ENCODE measurements at regions not wholly inside any gene's neighbourhood (a gene's known extent, or its start where the extent isn't known, plus 50 kb on each side); places are given as distances from the start of the nearest gene placed in this dataset.
A peak's percentile ranks its signal among the peaks of the same experiment; 100 is the strongest.

DNA sequence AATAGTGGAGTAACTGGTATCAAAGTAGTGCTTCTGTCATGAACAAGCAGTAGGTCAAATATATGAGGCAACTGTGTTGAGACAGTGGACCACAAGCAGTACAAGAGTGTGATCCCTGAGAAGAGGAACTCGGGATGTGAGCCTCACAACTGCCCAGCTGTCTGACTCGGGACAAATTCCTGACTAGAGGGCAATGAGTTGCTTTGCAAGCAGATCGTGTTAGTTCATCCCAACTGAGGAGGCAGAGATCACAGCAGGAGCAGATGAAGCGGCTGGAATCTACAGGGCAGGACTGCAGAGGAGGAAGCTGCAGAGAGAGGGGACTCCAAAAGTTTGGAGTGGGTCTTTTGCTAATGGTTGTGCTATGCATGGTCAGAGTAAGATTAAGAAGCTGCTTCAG, 741.1 kb downstream of the DIAPH3 start:
- no peak for DNase-seq (ENCODE audit: low read depth)

DNA sequence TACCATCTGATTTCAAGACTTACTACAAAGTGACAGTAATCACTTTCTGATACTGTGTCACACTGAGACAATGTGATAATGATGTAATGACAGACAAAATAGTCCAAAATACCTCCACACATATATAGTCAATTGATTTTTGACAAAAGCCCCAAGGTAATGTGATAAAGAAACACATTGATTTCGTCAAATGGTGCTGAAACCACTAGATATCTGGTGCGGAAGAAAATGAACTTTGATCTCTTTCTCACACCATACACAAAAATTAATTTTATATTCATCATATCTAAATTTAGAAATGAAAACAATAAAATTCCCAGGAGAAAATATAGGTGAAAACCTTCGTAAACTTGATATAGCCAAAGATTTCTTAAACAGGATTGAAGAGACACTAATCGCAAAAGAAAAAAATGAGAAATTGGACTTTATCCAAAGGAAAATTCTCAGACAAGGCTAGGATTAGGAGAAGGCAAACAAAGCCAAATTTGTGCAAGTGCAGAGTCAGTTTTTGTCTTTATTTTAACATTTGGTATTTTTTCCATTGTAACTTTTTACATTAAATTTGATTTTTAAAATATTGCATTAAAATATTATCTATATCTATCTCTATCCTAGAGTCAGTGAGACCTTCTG, 739.9 kb downstream of the DIAPH3 start:
- DNase-seq (ENCODE audit: low read depth), result no peak

DNA sequence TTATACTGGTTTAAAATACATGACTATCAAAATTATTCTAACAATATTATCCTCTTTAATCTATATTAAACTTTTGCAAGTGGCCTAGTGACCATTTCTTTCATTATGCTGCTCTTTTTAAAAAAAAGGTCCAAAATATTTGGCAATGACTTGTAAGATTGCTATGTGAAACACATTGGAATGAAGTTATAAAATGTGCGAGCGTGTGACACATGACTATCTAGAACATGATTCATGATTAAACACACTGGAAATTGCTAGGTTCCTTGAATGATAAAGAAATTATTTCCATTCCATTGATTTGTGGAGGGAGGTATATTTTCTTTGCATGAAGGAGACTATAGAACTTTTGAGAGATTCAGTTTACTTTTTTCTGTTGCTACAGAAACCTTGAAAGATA, 739.1 kb downstream of the DIAPH3 start:
- DNase-seq (ENCODE audit: low read depth), result no peak

DNA sequence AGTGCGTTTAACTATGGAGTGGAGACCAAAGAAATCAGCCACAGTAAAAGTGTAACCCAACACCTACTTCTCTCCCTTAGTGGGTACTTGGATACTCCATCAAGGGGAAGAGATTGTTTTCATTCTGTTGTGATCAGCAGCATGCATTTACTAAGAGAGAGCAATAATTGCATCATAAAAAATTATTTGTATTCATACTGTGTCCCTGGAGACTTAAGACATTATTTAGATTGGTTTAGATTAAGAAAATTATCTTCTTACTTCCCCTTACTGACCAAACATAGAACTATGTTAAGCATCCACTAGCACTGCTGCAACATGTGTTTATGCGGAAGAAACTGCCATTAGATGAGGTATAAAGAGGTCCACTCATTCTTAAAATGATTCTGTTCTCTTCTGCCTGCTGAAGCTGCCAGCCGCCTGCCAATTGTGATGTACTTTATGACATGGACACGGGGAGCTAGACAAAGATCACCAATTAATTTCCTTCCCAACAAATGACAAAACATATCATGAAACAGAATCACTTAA, 738.5 kb downstream of the DIAPH3 start:
- no peak for DNase-seq (ENCODE audit: low read depth)

DNA sequence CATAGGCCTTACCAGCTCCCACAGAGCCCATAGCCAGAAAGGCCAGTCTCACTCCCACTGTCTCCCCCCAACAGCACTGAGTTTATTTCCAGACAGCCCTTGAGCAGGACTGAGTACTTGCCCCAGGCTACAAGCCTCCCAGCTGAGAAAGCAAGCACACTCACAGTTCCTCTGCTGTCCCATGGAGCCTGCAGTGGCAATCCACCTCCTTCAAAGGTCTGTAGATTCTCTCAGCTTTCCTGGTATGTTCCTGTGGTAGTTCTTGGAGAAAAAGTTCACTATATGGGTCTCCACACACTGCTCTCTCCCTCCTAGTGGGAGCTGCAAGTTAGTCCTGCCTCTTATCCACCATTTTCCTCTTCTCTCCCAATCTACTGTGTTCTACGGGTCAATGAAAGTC, 728.7 kb downstream of the DIAPH3 start:
- no peak for DNase-seq (ENCODE audit: low read depth)

DNA sequence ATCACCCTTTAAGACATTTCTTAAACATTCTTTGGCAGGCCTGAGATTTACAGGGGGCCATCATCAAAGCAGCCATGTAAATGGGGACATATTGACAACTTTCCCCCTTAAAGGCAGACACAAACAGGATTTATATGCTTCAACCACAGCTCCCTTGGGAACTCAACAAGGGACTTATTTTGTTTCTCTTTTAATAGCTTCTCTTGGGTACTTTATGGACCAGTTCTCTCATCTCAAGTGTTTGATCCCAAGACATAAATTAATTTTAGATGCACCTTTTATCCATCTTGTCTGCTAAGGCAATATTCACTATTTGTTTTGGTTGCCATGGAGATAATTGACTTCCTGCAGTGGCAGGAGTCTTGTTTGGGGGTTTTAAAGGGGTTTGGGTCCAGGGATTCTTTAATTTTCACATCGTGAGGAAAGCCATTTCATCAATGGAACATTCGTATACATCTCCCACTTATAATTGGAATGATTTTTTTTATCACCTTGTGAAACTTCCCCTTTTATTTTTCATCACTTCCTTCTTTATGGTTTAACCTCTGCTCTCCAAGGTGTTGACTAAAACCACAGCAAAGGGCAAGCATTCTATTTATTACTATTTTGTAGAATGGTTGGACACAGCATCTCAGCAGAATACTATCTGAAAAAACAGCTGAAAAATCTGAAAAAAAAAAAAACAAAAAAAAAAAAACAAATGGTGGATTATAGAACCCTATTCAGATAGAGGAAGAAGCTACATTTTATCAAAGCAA, 726.0 kb downstream of the DIAPH3 start:
- no peak for DNase-seq (ENCODE audit: low read depth)

DNA sequence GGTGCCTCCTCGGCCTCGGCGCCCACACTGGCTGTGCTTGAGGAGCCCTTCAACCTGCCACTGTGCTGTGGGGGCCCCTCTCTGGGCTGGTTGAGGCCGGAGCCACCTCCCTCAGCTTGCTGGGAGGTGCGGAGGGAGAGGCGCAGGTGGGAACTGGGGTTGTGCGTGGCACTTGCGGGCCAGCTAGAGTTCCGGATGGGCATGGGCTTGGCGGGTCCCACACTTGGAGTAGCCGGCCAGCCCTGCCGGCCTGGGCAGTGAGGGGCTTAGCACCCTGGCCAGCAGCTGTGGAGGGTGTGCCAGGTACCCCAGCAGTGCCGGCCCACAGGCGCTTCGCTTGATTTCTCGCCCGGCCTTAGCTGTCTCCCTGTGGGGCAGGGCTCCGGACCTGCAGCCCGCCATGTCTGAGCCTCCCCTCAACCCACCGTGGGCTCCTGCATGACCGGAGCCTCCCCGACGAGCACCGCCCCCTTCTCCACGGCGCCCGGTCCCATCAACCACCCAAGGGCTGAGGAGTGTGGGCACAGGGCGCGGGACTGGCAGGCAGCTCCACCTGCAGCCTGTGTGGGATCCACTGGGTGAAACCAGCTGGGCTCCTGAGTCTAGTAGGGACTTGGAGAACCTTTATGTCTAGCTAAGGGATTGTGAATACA, 723.8 kb downstream of the DIAPH3 start:
- DNase-seq (ENCODE audit: low read depth), result no peak

DNA sequence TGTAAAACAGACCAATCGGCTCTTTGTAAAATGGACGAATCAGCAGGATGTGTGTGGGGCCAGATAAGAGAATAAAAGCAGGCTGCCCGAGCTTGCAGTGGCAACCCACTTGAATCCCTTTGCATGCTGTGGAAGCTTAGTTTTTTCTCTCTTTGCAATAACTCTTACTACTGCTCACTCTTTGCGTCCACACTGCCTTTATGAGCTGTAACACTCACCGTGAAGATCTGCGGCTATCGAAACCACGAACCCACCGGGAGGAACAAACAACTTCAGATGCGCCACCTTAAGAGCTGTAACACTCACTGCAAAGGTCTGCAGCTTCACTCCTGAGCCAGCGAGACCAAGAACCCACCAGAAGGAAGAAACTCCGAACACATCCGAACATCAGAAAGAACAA, 722.7 kb downstream of the DIAPH3 start:
- peak; percentile 24 for DNase-seq (ENCODE audit: low read depth)

DNA sequence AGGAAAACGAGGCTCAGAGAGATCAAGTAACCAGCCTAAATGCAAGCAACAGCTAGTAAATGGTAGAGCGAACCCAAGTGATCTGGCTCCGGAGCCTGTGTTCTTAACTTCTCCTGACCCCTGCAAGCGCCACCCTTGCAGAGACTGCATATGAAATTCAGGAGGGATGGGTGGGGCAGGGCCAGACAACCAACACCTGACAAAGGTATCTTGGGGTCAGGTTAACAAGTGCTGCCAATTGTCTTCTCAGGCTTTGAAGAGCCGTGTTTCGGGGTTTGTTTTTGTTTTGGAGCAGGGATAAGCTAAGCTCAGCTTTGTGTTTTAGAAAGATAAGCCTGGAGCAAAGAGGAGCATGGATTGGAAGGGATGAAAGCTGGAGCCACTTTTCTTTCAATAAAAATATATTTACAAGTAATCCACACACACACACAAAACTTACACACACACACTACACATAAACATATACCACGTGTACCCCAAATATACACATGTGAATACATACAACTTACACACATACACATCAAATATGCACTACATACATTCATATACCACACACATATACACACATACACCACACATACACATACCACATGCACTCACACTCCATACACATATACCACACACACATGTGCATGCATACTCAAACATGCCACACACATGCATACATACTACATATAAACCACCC, 722.0 kb downstream of the DIAPH3 start:
- DNase-seq (ENCODE audit: low read depth), result no peak

DNA sequence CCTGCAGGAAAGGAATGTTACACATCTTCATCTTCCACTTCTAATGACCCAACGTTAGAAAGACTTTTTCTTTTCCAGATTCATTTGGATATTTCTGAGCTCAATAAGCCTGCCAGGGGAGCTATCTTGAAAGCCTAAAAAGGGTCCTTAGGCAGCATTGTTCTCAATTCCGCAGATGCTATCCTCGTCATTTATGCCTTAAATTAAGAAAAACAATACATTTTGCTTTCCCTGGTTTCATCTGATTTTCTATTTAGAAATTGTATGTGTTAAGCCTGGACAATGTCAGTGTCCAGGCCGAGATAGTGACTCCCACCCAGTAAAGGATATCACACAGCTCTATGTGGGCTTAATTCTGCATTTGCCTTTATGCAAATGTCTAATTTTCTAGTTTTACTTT, 721.3 kb downstream of the DIAPH3 start:
- no peak for DNase-seq (ENCODE audit: low read depth)

DNA sequence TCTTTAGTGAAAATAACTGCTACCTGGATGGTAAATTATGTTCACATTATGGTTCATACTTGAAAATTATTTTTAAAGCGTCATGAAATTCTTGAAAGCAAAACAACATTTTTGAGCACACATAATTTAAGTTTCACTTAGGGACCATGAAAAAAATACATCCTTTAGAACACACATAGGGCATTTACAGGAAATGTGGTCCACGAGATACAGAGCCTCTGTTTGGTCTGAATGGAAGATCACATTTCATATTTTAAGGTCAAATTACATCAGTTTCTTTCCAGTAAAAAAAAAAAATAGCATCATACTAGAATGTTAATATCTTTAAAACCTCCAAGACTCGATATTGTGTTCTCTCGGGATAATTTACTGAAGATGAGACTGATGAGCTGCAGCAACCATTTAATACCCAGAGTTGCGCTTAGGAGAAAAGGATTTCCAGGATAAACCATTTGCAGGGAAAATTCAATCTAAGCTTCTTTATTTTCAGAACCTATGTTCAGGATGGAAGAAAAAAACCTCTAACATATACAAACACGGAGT, 720.7 kb downstream of the DIAPH3 start:
- DNase-seq (ENCODE audit: low read depth), result peak; percentile 71

DNA sequence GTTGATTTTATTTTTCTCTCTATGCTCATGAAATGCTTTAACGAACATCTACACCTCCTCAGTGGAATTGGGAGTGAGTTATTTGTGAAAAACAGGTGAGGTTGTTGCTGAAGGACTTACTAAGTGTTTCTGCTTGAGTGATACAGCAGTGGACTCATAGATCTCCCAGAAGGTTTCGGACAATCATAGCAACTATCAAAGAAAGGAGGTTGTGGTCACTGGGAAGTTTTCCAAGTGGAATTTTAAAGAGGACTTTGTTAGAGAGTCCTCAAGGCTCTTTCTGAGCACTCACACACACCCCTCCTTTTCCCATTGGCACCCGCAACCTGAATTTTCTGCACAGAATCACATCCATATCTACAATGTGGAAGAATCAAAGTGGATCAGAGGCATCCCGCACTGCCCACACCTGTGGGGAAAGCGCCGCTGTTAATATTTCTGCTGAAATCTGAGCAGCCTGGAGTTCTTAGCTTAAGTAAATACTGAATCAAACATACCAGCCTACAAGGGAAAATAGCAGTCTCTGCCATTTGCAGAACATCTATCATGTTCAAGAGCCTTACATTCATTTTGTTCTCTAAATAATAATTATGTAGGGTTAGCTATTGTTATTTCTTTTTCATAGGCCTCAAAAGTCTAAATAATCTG, 719.4 kb downstream of the DIAPH3 start:
- DNase-seq (ENCODE audit: low read depth), result no peak

DNA sequence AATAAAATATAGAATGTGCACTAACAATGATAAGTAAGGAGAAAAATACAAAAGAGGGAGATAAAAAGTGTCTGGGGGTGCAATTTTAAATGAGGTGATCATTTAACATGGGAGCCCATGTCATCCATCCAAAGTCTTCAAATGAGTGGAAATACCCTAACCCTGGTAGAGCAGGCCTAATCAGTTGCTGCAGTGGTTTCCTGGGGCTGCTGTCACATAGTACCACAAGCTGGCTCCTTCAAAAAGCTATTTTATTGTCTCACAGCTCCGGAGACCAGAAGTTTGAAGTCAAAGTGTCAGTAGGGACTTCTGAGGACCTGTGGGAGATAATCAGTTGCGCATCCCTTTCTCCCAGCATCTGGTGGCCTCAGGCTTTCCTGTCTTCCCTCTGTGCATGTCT, 717.9 kb downstream of the DIAPH3 start:
- peak; percentile 71 for DNase-seq (ENCODE audit: low read depth)

DNA sequence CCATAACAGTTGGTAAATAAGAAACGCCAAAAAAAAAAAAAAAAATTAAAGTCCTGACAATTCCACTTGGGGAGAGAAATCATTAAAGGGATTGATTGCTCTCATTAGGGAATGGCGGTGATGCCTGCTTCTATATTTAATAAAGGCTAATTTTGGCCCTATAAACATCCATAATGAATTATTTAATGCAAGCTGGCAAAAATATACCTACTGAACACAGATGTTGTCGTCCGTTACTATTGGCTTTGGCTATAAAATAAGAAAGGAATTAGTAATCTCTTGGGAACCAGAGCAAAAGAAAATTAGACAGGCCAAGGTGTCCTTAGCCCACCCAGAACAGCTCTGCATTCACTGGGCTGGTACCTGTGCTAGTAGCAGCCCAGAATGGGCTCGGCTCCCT, 717.3 kb downstream of the DIAPH3 start:
- DNase-seq (ENCODE audit: low read depth), result no peak

DNA sequence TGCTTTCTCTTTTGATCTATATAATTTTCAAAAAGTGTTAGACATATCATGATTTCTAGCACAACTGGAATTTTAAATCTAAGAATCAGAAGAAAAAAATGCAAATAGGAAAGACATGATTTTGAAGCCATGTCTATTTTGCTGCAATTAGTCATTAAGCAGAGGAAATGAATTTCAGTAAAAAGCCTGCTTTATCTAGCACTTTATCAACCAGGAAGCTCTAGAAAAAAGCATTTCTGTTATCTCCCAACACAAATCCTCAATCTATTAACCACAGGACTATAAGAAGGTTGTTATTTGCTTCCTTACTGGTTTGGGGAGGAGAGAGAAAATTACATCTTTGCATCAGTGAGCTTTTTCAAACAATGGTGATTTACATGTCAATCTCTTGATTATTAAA, 716.7 kb downstream of the DIAPH3 start:
- DNase-seq (ENCODE audit: low read depth), result peak; percentile 68

DNA sequence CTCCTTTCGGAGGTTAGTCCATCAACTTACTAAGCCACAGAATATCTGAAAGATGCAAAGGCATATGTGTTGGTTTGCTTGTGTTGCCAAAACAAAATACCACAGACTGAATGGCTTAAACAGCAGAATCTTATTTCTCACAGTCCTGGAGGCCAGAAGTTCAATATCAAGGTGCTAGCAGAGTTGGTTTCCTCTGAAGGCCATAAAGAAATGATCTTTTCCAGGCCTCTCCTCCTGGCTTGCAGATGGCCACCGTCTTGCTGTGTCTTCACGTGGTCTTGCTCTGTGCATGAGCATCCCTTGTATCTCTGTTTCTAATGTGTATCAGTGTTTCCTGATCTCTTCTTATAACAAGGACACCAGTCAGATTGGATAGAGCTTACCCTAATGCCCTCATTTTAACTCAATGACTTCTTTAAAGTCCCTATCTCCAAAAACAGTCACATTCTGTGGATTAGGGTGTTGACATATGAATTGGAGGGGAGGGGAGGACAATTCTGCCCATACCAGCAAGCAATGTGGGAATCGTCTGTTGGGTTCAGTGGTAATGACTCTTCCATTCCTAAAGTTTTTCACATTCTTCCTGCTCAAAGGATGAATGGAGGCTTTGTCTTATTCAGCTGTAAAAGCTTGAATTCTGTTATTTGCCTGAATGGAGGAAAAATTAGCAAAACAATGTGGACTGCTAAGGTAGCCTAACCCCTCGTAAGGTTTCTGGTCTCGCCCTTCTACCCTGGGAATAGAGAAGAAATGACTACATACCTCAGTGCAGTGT, 715.7 kb downstream of the DIAPH3 start:
- peak; percentile 49 for DNase-seq (ENCODE audit: low read depth)

DNA sequence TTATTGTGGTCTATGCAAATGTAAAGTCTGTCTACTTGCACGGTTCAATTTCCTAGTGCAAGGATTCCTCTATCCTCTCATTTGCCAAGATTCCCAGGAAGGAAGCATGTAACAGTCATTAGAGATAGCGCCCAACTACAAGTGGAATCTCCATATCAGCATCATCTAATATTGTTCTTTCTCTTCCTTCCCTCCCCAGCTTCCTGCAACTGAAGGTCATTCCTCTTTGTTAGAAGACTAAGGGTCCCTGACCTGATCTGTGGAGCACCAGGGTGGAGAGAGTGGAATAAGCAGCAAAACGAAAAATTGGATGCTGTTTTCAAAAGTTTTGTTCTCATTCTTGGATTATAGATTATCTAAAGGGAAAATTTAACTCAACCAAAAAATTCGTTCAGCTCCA, 714.0 kb downstream of the DIAPH3 start:
- no peak for DNase-seq (ENCODE audit: low read depth)

DNA sequence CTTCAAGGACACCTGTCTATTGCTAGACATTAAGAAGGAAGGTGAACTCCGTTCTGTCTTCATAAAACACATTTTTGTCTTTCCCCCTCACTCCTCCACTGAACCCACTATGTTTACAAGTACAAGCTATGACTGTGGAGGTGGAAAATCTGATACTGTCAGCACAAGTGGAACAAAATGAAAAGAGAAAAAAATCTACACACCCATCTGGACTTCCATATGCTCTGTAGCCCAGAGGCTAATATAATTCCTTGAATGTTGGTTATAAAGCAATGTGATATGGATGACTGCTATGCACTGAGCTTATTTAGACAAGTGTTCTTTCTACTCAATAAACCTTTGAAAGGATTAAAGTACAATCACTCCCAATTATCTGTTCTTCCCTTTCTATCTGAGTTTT, 713.5 kb downstream of the DIAPH3 start:
- DNase-seq (ENCODE audit: low read depth), result no peak

DNA sequence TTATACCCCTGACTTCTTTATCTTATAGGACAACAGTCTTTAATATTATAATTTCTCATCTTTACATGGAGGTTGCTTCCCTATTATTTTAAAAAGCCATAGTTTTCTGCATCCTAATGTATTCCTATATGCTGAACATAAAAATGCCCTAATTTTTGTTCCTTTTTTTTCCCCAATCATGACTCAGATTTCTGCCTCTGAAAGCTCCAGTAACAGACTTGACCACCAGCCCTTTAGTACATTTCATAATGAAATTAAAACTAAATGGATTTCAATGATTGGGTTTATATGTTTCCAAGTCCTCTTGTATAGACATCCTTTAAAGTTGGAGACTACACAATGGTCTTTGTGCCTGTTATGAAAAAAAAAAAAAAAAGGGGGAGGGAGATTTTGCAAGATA, 712.5 kb downstream of the DIAPH3 start:
- DNase-seq (ENCODE audit: low read depth), result no peak

DNA sequence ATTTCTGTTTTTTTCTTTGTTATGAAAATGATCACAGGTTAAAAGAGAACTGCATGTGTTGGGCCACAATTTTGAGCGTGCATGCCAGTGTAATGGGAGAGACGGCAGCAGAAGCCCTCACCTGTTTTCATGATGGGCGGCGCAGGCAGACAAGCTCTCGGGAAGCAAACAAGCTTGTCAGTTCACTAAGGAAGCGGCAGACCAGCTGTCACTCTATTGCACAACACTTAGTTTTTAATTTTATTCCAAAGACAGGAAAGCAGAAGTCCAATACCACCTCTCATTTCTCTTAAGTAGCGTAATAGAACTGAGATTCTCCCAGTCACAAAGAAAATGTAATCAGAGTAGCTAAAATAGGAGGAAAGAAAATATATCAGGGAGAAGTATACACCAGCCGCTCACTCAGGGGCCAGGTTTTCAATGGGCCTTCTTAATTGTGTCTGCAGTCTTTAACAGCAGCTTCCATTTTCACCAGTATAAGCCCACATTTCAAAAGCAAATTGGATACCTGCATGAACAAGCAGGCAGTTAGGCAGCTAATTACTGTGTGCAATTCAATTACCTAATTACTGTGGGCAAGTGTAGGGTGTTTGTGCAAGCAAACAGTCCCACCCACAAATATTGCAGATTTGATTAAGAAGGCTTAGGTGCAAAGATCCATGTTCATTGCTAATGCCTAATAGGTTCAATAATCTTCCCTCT, 711.4 kb downstream of the DIAPH3 start:
- no peak for DNase-seq (ENCODE audit: low read depth)
